Liver (tissue), 3 donors: ENCODE measurements at regions not wholly inside any gene's neighbourhood (a gene's known extent, or its start where the extent isn't known, plus 50 kb on each side); places are given as distances from the start of the nearest gene placed in this dataset.

Experiments
- ATF3 ChIP-seq: IDR thresholded peaks from 2 replicates; pipeline ENCODE4 v1.6.1; 2016; ENCODE audit warnings: antibody characterized with exemption
- CTCF ChIP-seq: fragments of 150-350 bp; IDR thresholded peaks from 2 replicates; pipeline ENCODE4 v1.5.1; 2017; ENCODE audit warnings: improper control_type of control experiment, low read depth, low read length; ENCODE audit not compliant: missing input control
- FOXA1 ChIP-seq: IDR thresholded peaks from 2 replicates; pipeline ENCODE4 v1.6.1; 2016; ENCODE audit warnings: antibody characterized with exemption
- GABPA ChIP-seq, 2 donors: IDR thresholded peaks in 1 of 2; conservative IDR thresholded peaks in 1 of 2; 2 replicates each; pipeline ENCODE4 v1.6.1; 2016; ENCODE audit warnings: antibody characterized with exemption in 2 of 2, mild to moderate bottlenecking in 1 of 2, moderate library complexity in 1 of 2
- HNF4A ChIP-seq, 2 donors: conservative IDR thresholded peaks; 2 replicates each; pipeline ENCODE4 v1.6.1; 2016; ENCODE audit warnings: antibody characterized with exemption in 2 of 2, mild to moderate bottlenecking in 2 of 2
- JUND ChIP-seq, 2 donors: IDR thresholded peaks; 2 replicates each; pipeline ENCODE4 v1.6.1; 2016; ENCODE audit warnings: antibody characterized with exemption in 2 of 2
- MAX ChIP-seq: IDR thresholded peaks from 2 replicates; pipeline ENCODE4 v1.6.1; 2016; ENCODE audit warnings: antibody characterized with exemption
- RAD21 ChIP-seq, 2 donors: IDR thresholded peaks; 2 replicates each; pipeline ENCODE4 v1.6.1; 2016; ENCODE audit warnings: antibody characterized with exemption in 2 of 2, mild to moderate bottlenecking in 2 of 2
- REST ChIP-seq: IDR thresholded peaks from 2 replicates; pipeline ENCODE4 v1.6.1; 2016; ENCODE audit warnings: antibody characterized with exemption, mild to moderate bottlenecking
- TAF1 ChIP-seq: conservative IDR thresholded peaks from 2 replicates; pipeline ENCODE4 v1.6.1; 2016; ENCODE audit warnings: antibody characterized with exemption, mild to moderate bottlenecking
- YY1 ChIP-seq: IDR thresholded peaks from 2 replicates; pipeline ENCODE4 v1.6.1; 2016; ENCODE audit warnings: antibody characterized with exemption, mild to moderate bottlenecking
- ZBTB33 ChIP-seq: IDR thresholded peaks from 2 replicates; pipeline ENCODE4 v1.6.1; 2016; ENCODE audit warnings: antibody characterized with exemption
- donor health status: healthy.
- donor health status: healthy.

GRCh38 chr2:57859755-57860154, 186.9 kb upstream of the VRK2 start:
- no peak for TF ChIP-seq CTCF
- no peak for TF ChIP-seq GABPA (IDR thresholded peaks at IDR 0.05 in 1 of 2, conservative IDR thresholded peaks at IDR 0.05 in 1 of 2)
- TF ChIP-seq YY1 = no peak
- no peak for TF ChIP-seq JUND (IDR thresholded peaks at IDR 0.05)
- no peak for TF ChIP-seq ATF3
- no peak for TF ChIP-seq TAF1
- TF ChIP-seq HNF4A (conservative IDR thresholded peaks at IDR 0.05) = no peak
- no peak for TF ChIP-seq RAD21 (IDR thresholded peaks at IDR 0.05)
- no peak for TF ChIP-seq ZBTB33
- no peak for TF ChIP-seq FOXA1
- TF ChIP-seq REST = no peak
- TF ChIP-seq MAX = no peak
